NCI-H1092 (cell line): ENCODE measurements at regions not wholly inside any gene's neighbourhood (a gene's known extent, or its start where the extent isn't known, plus 50 kb on each side); places are given as distances from the start of the nearest gene placed in this dataset.
A peak's percentile ranks its signal among the peaks of the same experiment; 100 is the strongest.
"Not testable (repeated sequence)": the region's sequence is repeated elsewhere in the genome, so short reads cannot be mapped to it uniquely, and the experiment has no call there.

Experiments used
- DNase-seq: peaks from one replicate; lab custom pipeline; 2025; lab: John Stamatoyannopoulos, UW

DNA sequence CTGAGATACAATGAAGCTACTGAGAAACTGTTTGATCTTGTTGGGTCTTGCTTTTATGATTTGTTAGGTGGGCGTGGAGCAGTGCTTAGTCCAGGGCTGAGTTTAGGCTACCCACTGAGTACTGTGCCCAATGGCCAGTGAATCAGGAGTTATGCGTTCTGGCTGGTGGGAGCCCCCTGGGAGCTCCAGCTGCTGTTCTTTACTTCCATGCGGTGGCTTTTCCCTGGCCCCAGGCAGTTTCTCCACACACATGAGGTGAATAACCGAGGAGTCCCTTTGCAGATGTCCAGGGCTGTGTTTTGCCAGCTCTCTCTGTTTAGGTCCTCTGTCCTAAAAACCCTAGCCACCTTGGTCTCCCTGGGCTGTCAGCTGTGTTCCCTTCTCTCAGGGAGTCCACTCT is 106.5 kb downstream of the KLF13 start:
- DNase-seq, result no peak

GRCh38 chr15:31433574-31433973 is 106.9 kb downstream of the KLF13 start:
- DNase-seq, result no peak

- no peak for DNase-seq
Observed at GRCh38 chr15:31434275-31434587, 107.6 kb downstream of the KLF13 start.

DNA sequence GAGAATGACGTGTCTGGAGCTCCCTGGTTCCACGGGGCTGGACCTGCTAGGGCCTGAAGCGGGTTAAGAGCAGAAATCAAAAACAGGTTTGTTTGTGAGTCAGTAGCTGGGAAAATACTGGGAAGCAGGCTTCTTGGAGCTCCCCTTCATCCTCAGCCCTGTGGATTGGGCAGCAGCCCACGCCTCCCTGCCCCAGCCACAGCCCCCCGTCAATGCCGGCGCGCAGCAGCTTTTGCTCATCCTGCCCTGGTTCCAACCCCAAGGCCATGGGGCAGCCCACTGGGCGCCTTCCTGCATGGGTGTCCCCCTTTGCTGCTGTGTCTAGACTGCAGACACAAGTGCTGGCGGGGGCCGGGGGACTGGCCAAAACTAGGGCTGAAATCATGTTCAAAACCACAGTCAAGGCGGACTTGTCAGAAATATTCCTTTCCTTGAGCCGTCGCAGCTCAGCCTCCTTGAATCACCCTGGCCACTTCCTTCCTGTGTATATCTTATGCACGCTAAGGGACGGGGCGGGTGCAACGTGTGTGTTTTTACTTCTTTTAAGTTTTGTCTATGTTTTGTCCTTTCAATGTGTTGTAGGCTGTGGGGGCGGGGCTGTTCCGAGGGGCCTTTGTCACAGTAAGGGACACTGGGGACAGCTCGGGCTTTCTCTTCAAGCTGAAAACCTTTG is 108.1 kb downstream of the KLF13 start:
- DNase-seq, result no peak

- DNase-seq, result peak; percentile 59
Observed at GRCh38 chr15:31435261-31435911, 108.8 kb downstream of the KLF13 start.

GRCh38 chr15:31435912-31436628 is 109.4 kb downstream of the KLF13 start:
- no peak for DNase-seq

DNA sequence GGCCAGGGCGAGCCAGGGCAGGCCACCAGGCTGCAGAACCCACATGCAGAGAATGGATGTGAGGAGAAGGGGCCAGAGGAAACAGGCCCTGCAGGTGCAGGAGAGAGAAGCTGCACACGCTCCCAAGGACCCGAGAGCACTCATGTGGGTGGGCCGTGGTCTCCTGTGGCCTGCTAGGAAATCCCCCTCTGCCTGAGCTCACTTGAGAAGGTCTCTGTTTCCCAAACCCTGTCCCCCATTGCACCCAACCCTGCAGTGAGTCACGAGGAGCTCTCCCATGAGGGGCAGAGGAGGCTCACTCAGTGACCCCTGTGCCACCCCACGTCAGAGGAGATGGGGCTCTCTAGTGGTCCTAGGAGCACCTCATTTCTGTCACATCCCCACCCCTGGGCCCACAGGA is 111.1 kb downstream of the KLF13 start:
- no peak for DNase-seq

GRCh38 chr15:31438601-31439265 is 112.1 kb downstream of the KLF13 start:
- no peak for DNase-seq

- DNase-seq, result no peak
Observed at GRCh38 chr15:31439328-31439727, 112.7 kb downstream of the KLF13 start.

DNA sequence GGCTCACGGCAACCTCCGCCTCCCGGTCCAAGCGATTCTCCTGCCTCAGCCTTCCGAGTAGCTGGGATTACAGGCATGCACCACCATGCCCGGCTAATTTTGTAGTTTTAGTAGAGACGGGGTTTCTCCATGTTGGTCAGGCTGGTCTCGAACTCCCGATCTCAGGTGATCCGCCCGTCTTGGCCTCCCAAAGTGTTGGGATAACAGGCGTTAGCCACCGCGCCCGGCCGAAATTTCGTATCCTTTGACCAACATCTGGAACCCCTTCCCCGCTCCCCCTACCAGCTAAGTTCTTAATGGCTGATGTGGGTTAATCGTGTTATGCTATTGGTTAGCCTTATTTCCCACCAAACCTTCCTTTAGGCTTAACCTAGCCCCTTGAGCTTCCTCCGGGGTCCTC is 113.6 kb downstream of the KLF13 start:
- DNase-seq, result not testable (repeated sequence)

- no peak for DNase-seq
Observed at GRCh38 chr15:31440754-31441311, 114.2 kb downstream of the KLF13 start.

DNA sequence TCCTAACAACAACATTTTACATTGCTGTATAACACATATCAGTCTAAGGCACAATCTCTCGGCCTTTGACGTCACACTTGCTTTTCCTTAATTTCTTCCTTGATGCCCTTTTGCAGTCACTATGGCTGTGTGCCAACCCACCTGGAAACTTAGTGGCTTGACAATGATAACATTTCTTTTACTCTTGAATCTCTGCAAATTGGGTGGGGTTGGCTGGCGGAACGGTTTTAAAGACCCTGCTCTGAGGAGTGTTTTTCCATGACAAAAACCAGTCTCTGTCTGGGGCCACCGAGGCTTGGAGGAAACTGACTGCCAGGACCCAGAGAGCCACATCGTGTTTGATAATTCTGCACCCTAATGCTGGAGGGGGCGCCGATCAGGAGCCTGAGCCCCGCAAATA is 115.6 kb downstream of the KLF13 start:
- no peak for DNase-seq

DNA sequence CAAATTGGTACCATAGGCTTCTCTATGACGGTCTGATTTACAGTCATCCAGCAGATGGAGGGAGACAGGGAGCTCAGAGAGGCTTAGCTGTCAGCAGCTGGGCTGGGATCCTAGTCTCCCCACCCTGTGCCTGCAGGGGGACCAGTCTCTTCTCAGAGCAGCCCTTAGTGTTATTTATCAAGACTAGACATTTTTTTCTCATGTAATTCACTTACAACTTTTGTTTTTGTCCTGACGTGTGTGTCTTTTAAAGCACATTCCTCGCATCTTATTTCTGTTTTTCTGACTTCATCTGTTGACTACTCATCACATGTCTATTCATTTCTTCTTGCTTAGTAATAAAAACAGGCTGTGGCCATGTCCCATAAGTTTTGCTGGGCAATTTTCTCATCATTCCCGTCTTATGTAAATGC is 116.1 kb downstream of the KLF13 start:
- no peak for DNase-seq

DNA sequence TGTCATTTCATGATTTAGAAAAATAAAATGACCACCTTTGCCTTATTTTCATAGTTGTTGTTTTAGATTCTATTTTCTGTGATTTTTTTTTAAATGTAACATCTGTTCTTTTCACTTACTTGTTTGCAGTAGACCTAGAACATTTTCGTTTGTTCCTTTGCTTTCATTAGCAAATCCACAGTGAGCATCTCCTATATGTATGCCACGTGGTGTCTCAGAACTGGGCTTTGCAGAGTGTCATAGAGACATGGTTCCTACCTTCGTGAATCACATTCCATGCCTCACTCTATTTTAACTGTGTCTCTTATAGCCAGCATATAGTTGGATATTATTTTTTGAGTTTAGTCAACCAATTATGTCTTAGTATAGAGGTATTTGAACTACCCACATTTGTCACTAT is 118.2 kb downstream of the KLF13 start:
- no peak for DNase-seq

DNA sequence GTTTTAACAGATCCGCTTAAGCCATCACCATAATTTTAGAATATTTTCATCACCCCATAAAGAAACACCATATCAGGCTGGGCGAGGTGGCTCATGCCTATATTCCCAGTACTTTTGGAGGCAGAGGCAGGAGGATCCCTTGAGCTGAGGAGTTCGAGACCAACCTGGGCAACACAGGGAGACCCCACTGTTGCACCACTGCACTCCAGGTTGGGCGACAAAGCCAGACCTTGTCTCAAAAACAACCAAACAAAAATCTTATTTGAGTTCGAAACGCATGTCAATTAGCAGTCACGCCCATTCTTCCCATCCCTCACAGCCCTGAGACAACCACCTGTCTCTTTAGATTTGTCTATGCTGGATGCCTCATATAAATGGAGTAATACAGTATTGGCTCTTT is 119.9 kb downstream of the KLF13 start:
- DNase-seq, result no peak

GRCh38 chr15:31447931-31448634 is 121.4 kb downstream of the KLF13 start:
- DNase-seq, result no peak

GRCh38 chr15:31448635-31448979 is 122.0 kb downstream of the KLF13 start:
- DNase-seq, result no peak

DNA sequence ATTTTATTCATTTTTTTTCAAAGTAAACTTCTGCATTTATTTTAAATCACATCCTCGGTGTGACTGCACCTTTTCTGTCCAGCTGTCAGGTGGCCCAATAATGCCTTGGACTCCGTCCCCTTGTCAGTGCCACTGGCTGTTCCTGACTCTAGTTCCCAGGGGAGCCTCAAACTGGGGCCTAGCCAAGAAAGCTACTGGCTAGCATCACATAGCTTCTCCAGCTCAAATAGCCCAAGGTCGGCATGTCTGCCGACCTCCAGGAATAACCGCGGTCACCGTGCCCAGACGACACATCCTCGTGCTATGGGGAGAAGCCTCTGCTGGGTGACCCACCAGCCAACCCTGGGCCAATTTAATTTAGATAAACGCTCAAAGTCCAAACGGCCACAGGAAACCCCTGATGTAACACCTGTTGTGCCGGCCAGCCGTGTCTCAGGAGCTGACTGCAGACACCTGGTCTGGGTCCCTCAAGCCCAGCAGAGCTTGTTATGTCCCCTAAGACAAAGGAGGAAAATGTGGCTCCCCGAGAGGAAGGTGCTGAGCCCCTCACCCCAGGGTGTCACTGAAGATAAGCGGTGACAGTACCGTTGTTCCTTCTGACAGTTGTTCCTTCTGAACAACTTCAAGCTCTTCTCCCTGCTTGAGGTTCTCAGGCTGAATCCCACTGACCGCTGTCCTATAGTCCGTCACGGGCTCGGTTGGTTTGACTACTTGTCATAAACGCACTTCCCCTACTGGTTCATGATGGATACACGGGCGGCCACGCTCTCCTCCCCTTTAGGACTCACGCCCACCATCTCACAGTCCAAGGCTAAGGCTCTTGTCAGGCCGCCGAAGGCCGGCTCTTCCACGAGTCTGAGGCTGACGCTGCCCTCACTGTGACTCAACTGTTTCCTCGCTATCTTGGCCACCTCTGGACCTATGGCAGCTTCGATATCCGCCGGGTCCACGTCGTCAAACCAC is 126.2 kb downstream of the KLF13 start:
- no peak for DNase-seq

- no peak for DNase-seq
Observed at GRCh38 chr15:31453558-31454318, 127.1 kb downstream of the KLF13 start.

- DNase-seq, result no peak
Observed at GRCh38 chr15:31455499-31455898, 128.9 kb downstream of the KLF13 start.
